Right lobe of liver (tissue), 4 donors: ENCODE measurements at regions not wholly inside any gene's neighbourhood (a gene's known extent, or its start where the extent isn't known, plus 50 kb on each side); places are given as distances from the start of the nearest gene placed in this dataset.

Source experiments
- POLR2A ChIP-seq: fragments of 450-650 bp; IDR thresholded peaks from one replicate; pipeline ENCODE4 v1.6.1; 2017; ENCODE audit warnings: antibody characterized with exemption, mild to moderate bottlenecking
- TF ChIP-seq, protein P1 (sequence below), 4 donors: fragments of 200-600 bp in 3 of 4; fragments of 450-650 bp in 1 of 4; IDR thresholded peaks; one replicate each; pipeline versions ENCODE4 v1.5.1 to v1.8.0; 2016 to 2022; ENCODE audit warnings: antibody characterized with exemption in 4 of 4, mild to moderate bottlenecking in 2 of 4
- donor health status: DM: no; HTN: no; CAD: no.
- donor health status: DM: no; HTN: no; CAD: no.
- donor health status: DM: no; HTN: yes; CAD: no.

DNA sequence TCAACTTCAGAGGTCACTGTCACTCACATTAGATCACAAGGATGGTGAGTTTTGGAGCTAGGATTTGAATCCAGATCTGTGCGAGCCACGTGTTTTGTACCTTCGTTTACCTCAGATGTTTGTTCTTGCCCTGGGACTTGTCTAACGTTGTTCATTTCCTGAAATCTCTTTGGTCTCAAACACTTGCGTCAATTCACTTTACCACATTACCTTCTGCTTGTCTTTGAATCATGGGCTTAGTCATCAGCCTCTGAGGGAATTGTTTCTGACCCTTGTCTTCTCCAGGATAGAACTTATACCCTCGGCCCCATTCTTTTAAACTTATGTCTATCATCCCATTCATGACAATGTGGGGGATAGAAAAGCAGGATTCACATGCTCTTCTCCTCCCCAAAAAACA, 282.7 kb downstream of the DCDC2C start:
- TF ChIP-seq, protein P1, sequence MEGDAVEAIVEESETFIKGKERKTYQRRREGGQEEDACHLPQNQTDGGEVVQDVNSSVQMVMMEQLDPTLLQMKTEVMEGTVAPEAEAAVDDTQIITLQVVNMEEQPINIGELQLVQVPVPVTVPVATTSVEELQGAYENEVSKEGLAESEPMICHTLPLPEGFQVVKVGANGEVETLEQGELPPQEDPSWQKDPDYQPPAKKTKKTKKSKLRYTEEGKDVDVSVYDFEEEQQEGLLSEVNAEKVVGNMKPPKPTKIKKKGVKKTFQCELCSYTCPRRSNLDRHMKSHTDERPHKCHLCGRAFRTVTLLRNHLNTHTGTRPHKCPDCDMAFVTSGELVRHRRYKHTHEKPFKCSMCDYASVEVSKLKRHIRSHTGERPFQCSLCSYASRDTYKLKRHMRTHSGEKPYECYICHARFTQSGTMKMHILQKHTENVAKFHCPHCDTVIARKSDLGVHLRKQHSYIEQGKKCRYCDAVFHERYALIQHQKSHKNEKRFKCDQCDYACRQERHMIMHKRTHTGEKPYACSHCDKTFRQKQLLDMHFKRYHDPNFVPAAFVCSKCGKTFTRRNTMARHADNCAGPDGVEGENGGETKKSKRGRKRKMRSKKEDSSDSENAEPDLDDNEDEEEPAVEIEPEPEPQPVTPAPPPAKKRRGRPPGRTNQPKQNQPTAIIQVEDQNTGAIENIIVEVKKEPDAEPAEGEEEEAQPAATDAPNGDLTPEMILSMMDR (IDR thresholded peaks at IDR 0.05), result no peak
- TF ChIP-seq POLR2A, result no peak
